HG02763 (cell line): ENCODE measurements at regions not wholly inside any gene's neighbourhood (a gene's known extent, or its start where the extent isn't known, plus 50 kb on each side); places are given as distances from the start of the nearest gene placed in this dataset.
"Not testable (repeated sequence)": the region's sequence is repeated elsewhere in the genome, so short reads cannot be mapped to it uniquely, and the experiment has no call there.

Experiments used
- ATAC-seq: cut with Tn5 transposase; IDR thresholded peaks from one replicate; pipeline ENCODE4 v1.9.1; 2021; ENCODE audit warnings: mild to moderate bottlenecking, moderate library complexity; ENCODE audit not compliant: unreplicated experiment

- ATAC-seq, result no peak
These were observed 152.9 kb downstream of the SPP2 start for GRCh38 chr2:234203135-234203984.

GRCh38 chr2:234202601-234203000 is 152.1 kb downstream of the SPP2 start:
- ATAC-seq, result no peak

- ATAC-seq, result no peak
These were observed 149.5 kb downstream of the SPP2 start for GRCh38 chr2:234199996-234200395.

GRCh38 chr2:234198976-234199375 is 148.5 kb downstream of the SPP2 start:
- ATAC-seq, result no peak

- ATAC-seq, result no peak
These were observed 145.0 kb downstream of the SPP2 start for GRCh38 chr2:234195516-234195915.

- ATAC-seq, result no peak
These were observed 143.6 kb downstream of the SPP2 start for GRCh38 chr2:234193977-234194563.

GRCh38 chr2:234191819-234192407 is 141.4 kb downstream of the SPP2 start:
- no peak for ATAC-seq

- no peak for ATAC-seq
These were observed 139.3 kb downstream of the SPP2 start for GRCh38 chr2:234189786-234190300.

- ATAC-seq, result no peak
These were observed 138.7 kb downstream of the SPP2 start for GRCh38 chr2:234189230-234189629.

GRCh38 chr2:234187646-234188174 is 137.2 kb downstream of the SPP2 start:
- no peak for ATAC-seq

GRCh38 chr2:234181121-234181520 is 130.6 kb downstream of the SPP2 start:
- ATAC-seq, result no peak

- ATAC-seq, result no peak
These were observed 128.5 kb downstream of the SPP2 start for GRCh38 chr2:234179031-234179363.

- no peak for ATAC-seq
These were observed 128.0 kb downstream of the SPP2 start for GRCh38 chr2:234178330-234179030.

- no peak for ATAC-seq
These were observed 125.1 kb downstream of the SPP2 start for GRCh38 chr2:234175649-234176048.

GRCh38 chr2:234174742-234175141 is 124.2 kb downstream of the SPP2 start:
- ATAC-seq, result no peak

GRCh38 chr2:234172532-234172931 is 122.0 kb downstream of the SPP2 start:
- ATAC-seq, result no peak

GRCh38 chr2:234172066-234172465 is 121.6 kb downstream of the SPP2 start:
- no peak for ATAC-seq

- no peak for ATAC-seq
These were observed 121.2 kb downstream of the SPP2 start for GRCh38 chr2:234171666-234172065.

GRCh38 chr2:234169674-234170073 is 119.2 kb downstream of the SPP2 start:
- no peak for ATAC-seq

GRCh38 chr2:234168605-234169570 is 118.4 kb downstream of the SPP2 start:
- ATAC-seq, result not testable (repeated sequence)
